ENCODE measurements at regions not wholly inside any gene's neighbourhood (a gene's known extent, or its start where the extent isn't known, plus 50 kb on each side); places are given as distances from the start of the nearest gene placed in this dataset.

DNA sequence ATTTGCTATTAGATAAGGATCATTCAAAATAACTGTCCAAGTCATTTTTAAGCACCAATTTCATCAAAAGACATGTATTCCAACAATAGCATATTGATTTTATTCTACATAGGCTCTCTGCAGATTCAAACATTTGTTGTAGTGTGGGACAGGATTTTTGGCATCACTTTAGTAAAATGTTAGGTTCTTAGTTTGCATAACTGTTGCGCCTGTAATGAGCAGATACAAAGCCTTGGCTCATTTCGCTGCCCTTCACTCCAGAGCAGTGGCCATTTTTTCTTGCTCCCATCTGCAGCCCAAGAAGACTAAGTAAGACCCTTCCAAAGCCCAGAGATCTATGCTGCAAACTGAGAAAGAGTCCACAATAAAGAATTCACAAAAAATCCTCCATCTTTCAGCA is 446.0 kb upstream of the MPDZ start:
- DNase-seq (ENCODE audit: low read depth in 4 of 4, low spot score in 2 of 4) = no peak

- DNase-seq (ENCODE audit: low read depth in 4 of 4, low spot score in 2 of 4) = no peak
Measured at GRCh38 chr9:13721481-13722235, 442.2 kb upstream of the MPDZ start.

GRCh38 chr9:13719981-13720676 is 440.6 kb upstream of the MPDZ start:
- no peak for DNase-seq (ENCODE audit: low read depth in 4 of 4, low spot score in 2 of 4)

GRCh38 chr9:13719446-13719845 is 440.0 kb upstream of the MPDZ start:
- no peak for DNase-seq (ENCODE audit: low read depth in 4 of 4, low spot score in 2 of 4)

GRCh38 chr9:13718539-13718938 is 439.0 kb upstream of the MPDZ start:
- no peak for DNase-seq (ENCODE audit: low read depth in 4 of 4, low spot score in 2 of 4)

GRCh38 chr9:13718086-13718485 is 438.6 kb upstream of the MPDZ start:
- no peak for DNase-seq (ENCODE audit: low read depth in 4 of 4, low spot score in 2 of 4)

DNA sequence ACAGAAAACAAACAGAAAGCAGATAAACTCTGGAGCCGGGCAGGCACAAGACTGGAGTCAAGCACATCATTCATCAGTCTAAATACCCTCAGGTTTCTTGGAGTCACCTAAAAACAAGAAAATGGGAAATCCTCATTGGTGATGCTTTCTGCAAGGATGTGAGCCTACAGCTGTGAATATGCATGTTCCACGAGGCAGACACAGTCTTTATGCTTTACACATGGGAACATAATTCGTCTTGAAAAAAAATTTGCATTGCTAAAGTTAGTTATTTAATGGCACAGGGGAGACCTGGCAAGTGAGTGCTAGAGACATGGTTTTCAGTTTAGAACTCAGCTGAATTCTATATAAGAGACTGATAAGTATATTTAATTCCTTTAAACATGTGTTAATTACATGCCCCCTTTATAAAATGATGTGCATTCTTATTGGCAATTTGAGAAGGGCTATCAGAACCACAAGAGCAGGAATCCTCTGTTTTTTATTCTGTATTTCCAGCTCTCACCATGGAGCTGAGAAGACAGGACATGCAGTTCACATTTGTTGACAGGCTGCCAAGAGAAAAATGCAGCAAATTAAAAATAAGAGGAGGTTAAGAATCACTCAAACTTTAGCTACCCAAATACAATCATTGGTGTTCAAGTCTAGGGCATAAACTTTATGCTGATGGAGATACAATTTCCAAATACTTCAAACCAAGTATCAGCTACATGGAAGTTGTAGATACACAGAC is 438.0 kb upstream of the MPDZ start:
- DNase-seq (ENCODE audit: low read depth in 4 of 4, low spot score in 2 of 4) = no peak

GRCh38 chr9:13716601-13717321 is 437.3 kb upstream of the MPDZ start:
- DNase-seq (ENCODE audit: low read depth in 4 of 4, low spot score in 2 of 4) = no peak

- no peak for DNase-seq (ENCODE audit: low read depth in 4 of 4, low spot score in 2 of 4)
Measured at GRCh38 chr9:13716090-13716489, 436.6 kb upstream of the MPDZ start.

DNA sequence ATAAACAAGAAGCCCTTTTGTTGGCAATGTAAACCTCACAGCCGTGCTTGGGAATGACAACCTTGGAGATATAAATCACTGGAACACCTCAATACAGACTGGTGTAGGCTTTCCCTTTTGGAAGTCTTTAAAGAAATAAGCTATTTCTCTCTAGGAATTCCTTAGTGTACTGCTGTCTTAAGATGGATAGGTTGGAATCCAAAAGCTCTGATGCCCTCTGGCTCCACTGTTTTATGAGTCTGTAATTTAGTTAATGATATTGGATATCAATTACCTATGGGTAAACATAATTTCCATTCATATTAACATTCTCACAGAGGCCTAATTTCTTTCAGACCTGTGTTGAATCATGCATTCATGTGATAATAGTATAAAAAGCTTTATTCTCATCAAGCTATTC is 435.9 kb upstream of the MPDZ start:
- DNase-seq (ENCODE audit: low read depth in 4 of 4, low spot score in 2 of 4) = no peak

- no peak for DNase-seq (ENCODE audit: low read depth in 4 of 4, low spot score in 2 of 4)
Measured at GRCh38 chr9:13707612-13708576, 428.4 kb upstream of the MPDZ start.

DNA sequence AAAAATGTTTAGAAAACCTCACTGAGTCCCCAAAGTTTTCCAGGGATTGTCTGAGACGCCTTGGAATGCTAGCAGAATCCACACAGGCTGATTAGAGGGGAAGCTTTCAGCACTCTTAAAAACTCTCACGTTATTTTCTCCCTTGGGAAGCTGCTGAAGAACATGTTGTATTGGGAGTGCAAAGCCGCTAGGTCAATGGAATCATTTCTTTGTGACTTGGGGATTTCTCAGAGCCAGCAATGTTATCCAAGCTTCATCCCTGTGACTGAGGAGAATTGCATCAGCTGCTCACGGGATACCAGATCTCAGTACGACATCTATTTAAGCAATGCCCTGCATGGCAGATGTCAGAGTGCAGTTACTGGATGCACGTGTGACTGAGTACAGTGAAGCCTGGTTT is 426.4 kb upstream of the MPDZ start:
- no peak for DNase-seq (ENCODE audit: low read depth in 4 of 4, low spot score in 2 of 4)

DNA sequence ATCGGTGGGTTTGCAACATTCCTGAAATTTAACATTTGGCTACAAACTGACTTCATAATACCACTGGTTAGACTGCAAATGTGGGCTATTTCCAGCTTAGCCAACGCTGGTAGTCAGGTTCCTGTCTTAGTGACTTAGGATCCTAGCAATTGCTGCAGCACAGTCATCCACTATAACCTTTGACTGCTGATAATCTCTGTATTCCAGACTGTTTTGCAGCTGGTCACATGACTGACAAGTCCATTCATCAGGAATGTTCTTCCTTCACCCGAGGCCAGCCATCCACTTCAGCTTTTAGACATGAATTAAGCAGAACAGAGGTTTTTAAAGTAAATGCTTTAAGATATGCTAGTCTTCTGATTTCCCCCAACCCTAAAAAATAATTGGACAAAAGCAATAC is 425.9 kb upstream of the MPDZ start:
- no peak for DNase-seq (ENCODE audit: low read depth in 4 of 4, low spot score in 2 of 4)

DNA sequence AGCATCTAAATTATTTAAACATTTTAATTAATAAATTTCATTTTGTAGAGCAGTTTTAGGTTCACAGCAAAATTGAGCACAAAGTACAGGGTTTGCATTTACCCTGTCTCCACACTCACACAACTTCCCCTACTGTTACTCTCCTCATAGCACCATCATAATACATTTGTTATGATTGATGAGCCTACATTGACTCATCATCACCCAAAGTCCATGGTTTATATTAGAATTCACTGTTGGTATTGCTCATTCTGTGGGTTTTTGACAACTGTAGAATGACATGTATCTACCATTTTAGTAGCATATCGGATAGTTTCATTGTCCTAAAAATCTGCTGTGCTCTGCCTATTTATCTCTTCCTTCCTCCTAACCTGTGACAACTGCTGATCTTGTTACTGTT is 411.1 kb upstream of the MPDZ start:
- no peak for DNase-seq (ENCODE audit: low read depth in 4 of 4, low spot score in 2 of 4)

DNA sequence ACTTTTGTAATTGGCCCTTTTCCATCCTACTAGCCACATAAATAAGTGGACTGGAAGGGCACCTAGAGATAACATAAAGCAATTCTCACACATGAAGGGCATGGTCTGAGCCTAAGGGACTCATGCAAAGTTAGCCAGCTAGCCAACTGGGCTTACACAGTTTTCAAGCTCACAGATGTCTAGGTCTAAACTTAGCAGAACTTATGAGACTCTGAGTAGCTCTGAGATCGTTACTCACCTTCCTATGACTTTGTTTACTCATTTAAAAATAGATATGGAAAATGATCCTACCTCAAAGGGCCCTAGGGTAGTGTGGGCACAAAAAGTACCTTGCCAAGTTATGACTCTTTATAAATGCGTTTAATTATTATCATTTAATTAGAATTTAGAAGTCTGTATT is 410.4 kb upstream of the MPDZ start:
- no peak for DNase-seq (ENCODE audit: low read depth in 4 of 4, low spot score in 2 of 4)

DNA sequence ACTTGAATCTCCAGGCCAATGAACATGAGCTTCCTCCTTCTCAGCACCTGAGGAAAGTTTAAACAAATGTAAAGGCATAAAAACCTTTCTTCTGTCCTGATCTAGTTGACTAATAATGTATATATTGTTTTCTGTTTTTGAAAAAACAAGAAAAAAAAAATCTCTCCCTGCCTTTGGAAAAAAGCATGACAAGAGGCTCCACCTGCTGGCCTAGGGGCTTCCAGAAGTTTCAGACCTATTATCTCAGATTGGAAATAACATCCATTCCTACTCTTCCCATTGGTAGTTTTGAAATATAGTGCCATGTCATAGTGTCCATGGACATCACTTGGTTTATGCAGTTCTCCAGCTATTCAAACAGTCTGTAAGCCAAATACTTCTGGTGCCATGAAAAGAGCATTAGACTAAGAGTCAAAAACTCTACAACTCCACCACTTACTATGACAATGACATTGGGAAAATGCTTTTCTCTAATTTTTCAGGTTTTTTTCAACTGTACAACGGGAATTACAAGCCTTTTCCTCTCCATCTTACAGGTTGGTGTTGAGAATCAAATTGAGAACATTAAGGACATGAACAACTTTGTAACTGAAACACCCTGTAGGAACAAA is 409.6 kb upstream of the MPDZ start:
- no peak for DNase-seq (ENCODE audit: low read depth in 4 of 4, low spot score in 2 of 4)

GRCh38 chr9:13688223-13688989 is 408.9 kb upstream of the MPDZ start:
- DNase-seq (ENCODE audit: low read depth in 4 of 4, low spot score in 2 of 4) = no peak

DNA sequence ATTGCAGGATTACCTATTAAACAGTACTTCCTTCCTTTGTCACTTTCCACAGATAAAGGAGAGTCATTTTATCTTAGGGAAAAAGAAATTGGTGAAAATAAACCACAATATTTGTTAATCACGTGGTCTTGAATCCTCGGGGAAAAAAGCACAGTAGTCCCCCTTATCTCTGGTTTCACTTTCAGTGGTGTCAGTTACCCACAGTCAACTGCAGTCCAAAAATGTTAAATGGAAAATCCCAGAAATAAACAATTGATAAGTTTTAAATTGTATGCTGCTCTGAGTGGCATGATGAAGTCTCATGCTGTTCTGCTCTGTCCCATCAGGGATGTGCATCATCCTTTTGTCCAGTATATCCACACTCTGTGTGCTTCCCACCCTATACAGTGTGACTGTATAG is 405.2 kb upstream of the MPDZ start:
- DNase-seq (ENCODE audit: low read depth in 4 of 4, low spot score in 2 of 4) = no peak

GRCh38 chr9:13677801-13678200 is 398.3 kb upstream of the MPDZ start:
- DNase-seq (ENCODE audit: low read depth in 4 of 4, low spot score in 2 of 4) = no peak
